Ascending aorta (tissue), 2 donors: ENCODE measurements at regions not wholly inside any gene's neighbourhood (a gene's known extent, or its start where the extent isn't known, plus 50 kb on each side); places are given as distances from the start of the nearest gene placed in this dataset.

ENCODE experiments used
- DNase-seq, 2 donors: peaks; one replicate each; pipeline ENCODE4 v3.0.0-alpha.2; 2019; ENCODE audit warnings: low spot score in 2 of 2
- H3K27ac ChIP-seq, 2 donors: fragments of 200-600 bp; sonication (generic); one replicate each; pipeline ENCODE4 v1.5.1; 2016 to 2017; ENCODE audit warnings: mild to moderate bottlenecking in 1 of 2
- H3K27me3 ChIP-seq: fragments of 200-600 bp; sonication (generic); one replicate; pipeline ENCODE4 v1.5.1; 2017
- H3K36me3 ChIP-seq, 2 donors: fragments of 200-600 bp; sonication (generic); one replicate each; pipeline ENCODE4 v1.5.1; 2016
- H3K4me1 ChIP-seq, 2 donors: fragments of 200-600 bp; sonication (generic); one replicate each; pipeline ENCODE4 v1.5.1; 2016 to 2017; ENCODE audit warnings: mild to moderate bottlenecking in 1 of 2
- H3K4me3 ChIP-seq, 2 donors: fragments of 200-600 bp; sonication (generic); one replicate each; pipeline ENCODE4 v1.5.1; 2016 to 2017; ENCODE audit warnings: mild to moderate bottlenecking in 1 of 2
- H3K9me3 ChIP-seq, 2 donors: fragments of 200-600 bp; sonication (generic); one replicate each; pipeline ENCODE4 v1.5.1; 2016
- CTCF ChIP-seq, 3 experiments: fragments of 200-600 bp in 2 of 3; fragments of 450-650 bp in 1 of 3; sonication (generic) in 2 of 3; IDR thresholded peaks; one replicate each; pipeline ENCODE4 v1.5.1; 2016 to 2019; ENCODE audit warnings: antibody characterized with exemption in 3 of 3, mild to moderate bottlenecking in 1 of 3, moderate library complexity in 1 of 3
- intact Hi-C: fragments of 100-400 bp; cut with DNase I; formaldehyde crosslinking; loops from one replicate; pipeline ENCODE4 v1.15.1; 2023

GRCh38 chr3:137224464-137224863, 266.7 kb downstream of the IL20RB start:
- no peaks in the 10 kb centered on the region for H3K36me3 ChIP-seq
- no peaks in the 10 kb centered on the region for H3K4me1 ChIP-seq
- H3K4me3 ChIP-seq, result no peak overlapping the region
- no peak overlapping the region for H3K27ac ChIP-seq
- no peaks in the 10 kb centered on the region for H3K27me3 ChIP-seq
- no peaks in the 10 kb centered on the region for H3K9me3 ChIP-seq
- no peak for TF ChIP-seq CTCF (IDR thresholded peaks at IDR 0.05)
- intact Hi-C loops, result no loop called here
- DNase-seq, result no peak

- intact Hi-C loops, result no loop called here
- no peak for DNase-seq
- H3K27me3 ChIP-seq, result no peaks in the 10 kb centered on the region
- no peaks in the 10 kb centered on the region for H3K4me1 ChIP-seq
- no peaks in the 10 kb centered on the region for H3K9me3 ChIP-seq
- H3K4me3 ChIP-seq, result no peak overlapping the region
- no peaks in the 10 kb centered on the region for H3K36me3 ChIP-seq
- no peak for TF ChIP-seq CTCF (IDR thresholded peaks at IDR 0.05)
- H3K27ac ChIP-seq, result no peak overlapping the region
Measured at GRCh38 chr3:137242836-137243400, 285.1 kb downstream of the IL20RB start.

GRCh38 chr3:137246491-137246890, 288.7 kb downstream of the IL20RB start:
- no peak overlapping the region for H3K27ac ChIP-seq
- intact Hi-C loops, result no loop called here
- no peak for TF ChIP-seq CTCF (IDR thresholded peaks at IDR 0.05)

GRCh38 chr3:137249311-137249940, 291.6 kb downstream of the IL20RB start:
- no peak for TF ChIP-seq CTCF (IDR thresholded peaks at IDR 0.05)

More at GRCh38 chr3:137246491-137246890, 288.7 kb downstream of the IL20RB start:
- H3K27me3 ChIP-seq, result no peaks in the 10 kb centered on the region
- H3K4me3 ChIP-seq, result no peak overlapping the region
- H3K9me3 ChIP-seq, result no peaks in the 10 kb centered on the region
- no peaks in the 10 kb centered on the region for H3K4me1 ChIP-seq
- no peak for DNase-seq
- no peaks in the 10 kb centered on the region for H3K36me3 ChIP-seq

GRCh38 chr3:137259089-137259488, 301.3 kb downstream of the IL20RB start:
- Histone ChIP-seq H3K27me3 (no peaks in the 10 kb centered on the region), H3K36me3 (no peaks in the 10 kb centered on the region), H3K4me1 (no peaks in the 10 kb centered on the region), H3K27ac (no peak overlapping the region), H3K9me3 (no peaks in the 10 kb centered on the region), H3K4me3 (no peak overlapping the region)
- no peak for DNase-seq
- TF ChIP-seq CTCF (IDR thresholded peaks at IDR 0.05), result no peak
- intact Hi-C loops, result no loop called here

More at GRCh38 chr3:137249311-137249940, 291.6 kb downstream of the IL20RB start:
- Histone ChIP-seq H3K9me3 (peaks cover 0 to 4% of the 10 kb centered on the region in 2 donors), H3K4me3 (no peak overlapping the region), H3K4me1 (no peaks in the 10 kb centered on the region), H3K36me3 (no peaks in the 10 kb centered on the region), H3K27me3 (no peaks in the 10 kb centered on the region), H3K27ac (no peak overlapping the region)
- DNase-seq, result no peak
- intact Hi-C loops, result no loop called here
